ENCODE measurements at regions not wholly inside any gene's neighbourhood (a gene's known extent, or its start where the extent isn't known, plus 50 kb on each side); places are given as distances from the start of the nearest gene placed in this dataset.
A peak's percentile ranks its signal among the peaks of the same experiment; 100 is the strongest.

DNA sequence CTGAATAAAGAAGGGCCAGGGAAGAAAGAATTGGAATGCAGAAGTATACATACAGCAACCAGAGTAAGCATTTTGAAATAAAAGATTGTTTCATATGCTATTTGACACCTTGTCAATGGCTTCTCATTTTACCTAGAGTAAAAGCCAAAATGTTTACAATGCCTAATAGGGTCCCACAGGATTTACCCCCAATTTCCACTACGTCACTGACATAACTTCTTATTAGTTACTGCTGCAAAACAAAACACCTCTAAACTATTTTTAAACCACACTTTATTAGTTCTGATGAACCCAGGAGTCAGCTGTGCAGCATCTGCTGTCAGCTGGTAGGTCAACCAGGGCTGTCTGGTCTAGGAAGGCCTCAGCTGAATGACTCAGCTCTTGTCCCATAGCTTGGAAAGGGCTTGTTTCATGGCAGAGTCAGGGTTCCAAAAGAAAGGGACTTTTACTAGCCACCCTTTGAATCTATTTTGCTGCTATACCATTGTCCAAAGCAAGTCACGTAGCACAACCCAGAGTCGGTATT lies 945.1 kb downstream of the EPHA3 start:
- 88 to 93% methylated on average over 3 of the region's 3 CpGs for WGBS, 2 donors
- no peak overlapping the region for H3K4me3 ChIP-seq
- H3K27me3 ChIP-seq, result no peaks in the 10 kb centered on the region
- DNase-seq (ENCODE audit: low spot score in 2 of 2), result no peak
- no peaks in the 10 kb centered on the region for H3K9me3 ChIP-seq
- no peak overlapping the region for H3K27ac ChIP-seq
- peaks cover 0 to 19% (median 4%) of the 10 kb centered on the region in 4 donors for H3K4me1 ChIP-seq
- TF ChIP-seq EP300 (IDR thresholded peaks at IDR 0.05) (no peak), POLR2A (IDR thresholded peaks at IDR 0.05) (no peak)
- TF ChIP-seq, protein P1, sequence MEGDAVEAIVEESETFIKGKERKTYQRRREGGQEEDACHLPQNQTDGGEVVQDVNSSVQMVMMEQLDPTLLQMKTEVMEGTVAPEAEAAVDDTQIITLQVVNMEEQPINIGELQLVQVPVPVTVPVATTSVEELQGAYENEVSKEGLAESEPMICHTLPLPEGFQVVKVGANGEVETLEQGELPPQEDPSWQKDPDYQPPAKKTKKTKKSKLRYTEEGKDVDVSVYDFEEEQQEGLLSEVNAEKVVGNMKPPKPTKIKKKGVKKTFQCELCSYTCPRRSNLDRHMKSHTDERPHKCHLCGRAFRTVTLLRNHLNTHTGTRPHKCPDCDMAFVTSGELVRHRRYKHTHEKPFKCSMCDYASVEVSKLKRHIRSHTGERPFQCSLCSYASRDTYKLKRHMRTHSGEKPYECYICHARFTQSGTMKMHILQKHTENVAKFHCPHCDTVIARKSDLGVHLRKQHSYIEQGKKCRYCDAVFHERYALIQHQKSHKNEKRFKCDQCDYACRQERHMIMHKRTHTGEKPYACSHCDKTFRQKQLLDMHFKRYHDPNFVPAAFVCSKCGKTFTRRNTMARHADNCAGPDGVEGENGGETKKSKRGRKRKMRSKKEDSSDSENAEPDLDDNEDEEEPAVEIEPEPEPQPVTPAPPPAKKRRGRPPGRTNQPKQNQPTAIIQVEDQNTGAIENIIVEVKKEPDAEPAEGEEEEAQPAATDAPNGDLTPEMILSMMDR (IDR thresholded peaks at IDR 0.05), result no peak
- no peaks in the 10 kb centered on the region for H3K36me3 ChIP-seq

DNA sequence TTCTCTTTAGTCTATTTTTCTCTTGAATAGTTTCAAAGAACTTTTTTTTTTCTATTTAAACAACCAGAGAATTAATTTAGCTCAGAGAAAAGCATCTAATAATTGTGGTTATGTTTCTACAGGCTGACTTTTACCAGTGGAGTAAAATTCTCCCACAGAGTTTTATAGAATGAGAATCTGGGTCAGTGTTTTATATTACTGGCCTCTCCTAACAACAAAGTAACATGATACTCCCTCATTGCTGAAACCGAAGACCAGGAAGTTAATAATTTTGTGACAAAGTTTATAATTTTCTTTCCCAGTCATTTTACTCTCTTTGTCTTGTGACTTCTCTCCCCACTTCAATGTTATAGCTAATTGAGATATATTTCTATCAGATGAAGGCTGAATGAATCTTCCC lies 946.9 kb downstream of the EPHA3 start:
- TF ChIP-seq EP300 (IDR thresholded peaks at IDR 0.05) (no peak), POLR2A (IDR thresholded peaks at IDR 0.05) (no peak)
- TF ChIP-seq, protein P1 (IDR thresholded peaks at IDR 0.05), result no peak
- Histone ChIP-seq H3K27me3 (no peaks in the 10 kb centered on the region), H3K27ac (peak overlapping the region in 1 of 4 donors; percentile 44), H3K4me1 (peaks cover 0 to 19% (median 4%) of the 10 kb centered on the region in 4 donors), H3K36me3 (no peaks in the 10 kb centered on the region), H3K9me3 (no peaks in the 10 kb centered on the region), H3K4me3 (no peak overlapping the region)
- WGBS, 2 donors, result 10 to 13% methylated on average over 1 of the region's 1 CpG
- DNase-seq (ENCODE audit: low spot score in 2 of 2), result no peak

DNA sequence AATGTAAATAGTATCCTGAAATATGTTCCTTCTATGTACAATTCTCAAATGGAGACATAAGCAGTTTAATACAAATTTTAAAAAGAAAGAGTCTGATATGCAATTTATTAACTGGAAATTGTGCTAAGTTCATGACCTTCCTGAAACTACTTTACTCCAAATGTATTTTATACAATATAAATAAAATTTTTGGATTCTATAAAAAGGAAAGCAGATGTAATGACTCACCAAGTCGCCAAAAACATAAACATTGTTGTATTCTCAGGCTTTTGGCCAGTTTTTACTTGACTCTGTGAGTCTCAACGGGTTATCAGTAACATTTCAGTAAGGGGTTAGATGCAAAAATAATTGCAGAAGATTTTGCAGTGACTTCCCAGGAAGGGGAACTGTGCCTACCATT lies 948.2 kb downstream of the EPHA3 start:
- no peak overlapping the region for H3K4me3 ChIP-seq
- no peaks in the 10 kb centered on the region for H3K9me3 ChIP-seq
- no peaks in the 10 kb centered on the region for H3K27me3 ChIP-seq
- DNase-seq (ENCODE audit: low spot score in 2 of 2), result no peak
- 20 to 27% methylated on average over 2 of the region's 2 CpGs for whole genome bisulfite sequencing, 2 donors
- no peak overlapping the region for H3K27ac ChIP-seq
- H3K4me1 ChIP-seq, result peaks cover 0 to 19% (median 4%) of the 10 kb centered on the region in 4 donors
- H3K36me3 ChIP-seq, result no peaks in the 10 kb centered on the region
- TF ChIP-seq POLR2A (IDR thresholded peaks at IDR 0.05) (no peak), EP300 (IDR thresholded peaks at IDR 0.05) (no peak)
- TF ChIP-seq, protein P1 (IDR thresholded peaks at IDR 0.05), result no peak

- Histone ChIP-seq H3K4me1 (peaks cover 0 to 19% (median 4%) of the 10 kb centered on the region in 4 donors), H3K27ac (no peak overlapping the region), H3K36me3 (no peaks in the 10 kb centered on the region), H3K27me3 (no peaks in the 10 kb centered on the region), H3K4me3 (no peak overlapping the region), H3K9me3 (no peaks in the 10 kb centered on the region)
- TF ChIP-seq EP300 (IDR thresholded peaks at IDR 0.05), result no peak
- TF ChIP-seq, protein P1 (IDR thresholded peaks at IDR 0.05), result no peak
- no peak for TF ChIP-seq POLR2A (IDR thresholded peaks at IDR 0.05)
- 64 to 67% methylated on average over 2 of the region's 2 CpGs for WGBS, 2 donors
- no peak for DNase-seq (ENCODE audit: low spot score in 2 of 2)
Measured at GRCh38 chr3:90056281-90057032, 949.0 kb downstream of the EPHA3 start.

DNA sequence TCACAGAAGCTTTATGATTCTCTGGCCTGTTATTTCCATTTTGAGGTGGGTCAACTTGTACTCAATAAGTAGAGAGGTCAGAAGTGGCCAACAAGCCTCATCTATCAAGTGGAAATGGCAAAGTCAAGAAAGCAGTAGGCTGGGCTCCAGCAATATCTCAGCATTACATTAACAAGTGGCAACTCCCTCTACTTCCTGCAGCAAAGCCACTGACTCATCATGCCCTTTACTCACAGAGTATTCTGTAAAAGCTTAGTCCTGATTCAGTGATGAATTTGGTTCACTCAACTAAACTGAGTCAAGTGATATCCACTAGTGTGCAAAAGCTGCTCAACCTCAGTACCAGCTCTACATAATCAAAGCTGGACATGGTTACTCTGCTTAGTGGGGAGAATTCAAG lies 954.6 kb downstream of the EPHA3 start:
- TF ChIP-seq, protein P1 (IDR thresholded peaks at IDR 0.05), result no peak
- TF ChIP-seq POLR2A (IDR thresholded peaks at IDR 0.05) (no peak), EP300 (IDR thresholded peaks at IDR 0.05) (no peak)
- Histone ChIP-seq H3K27ac (no peak overlapping the region), H3K4me3 (no peak overlapping the region), H3K27me3 (no peaks in the 10 kb centered on the region), H3K4me1 (peaks cover 0 to 3% (median 2%) of the 10 kb centered on the region in 4 donors), H3K9me3 (no peaks in the 10 kb centered on the region), H3K36me3 (no peaks in the 10 kb centered on the region)
- no peak for DNase-seq (ENCODE audit: low spot score in 2 of 2)
